CD1c-positive myeloid dendritic cell (primary cell): ENCODE measurements at regions not wholly inside any gene's neighbourhood (a gene's known extent, or its start where the extent isn't known, plus 50 kb on each side); places are given as distances from the start of the nearest gene placed in this dataset.
"Not testable (repeated sequence)": the region's sequence is repeated elsewhere in the genome, so short reads cannot be mapped to it uniquely, and the experiment has no call there.

Source experiments
- DNase-seq: peaks from one replicate; pipeline ENCODE4 v3.0.0-alpha.2; 2016; ENCODE audit errors: extremely low spot score

DNA sequence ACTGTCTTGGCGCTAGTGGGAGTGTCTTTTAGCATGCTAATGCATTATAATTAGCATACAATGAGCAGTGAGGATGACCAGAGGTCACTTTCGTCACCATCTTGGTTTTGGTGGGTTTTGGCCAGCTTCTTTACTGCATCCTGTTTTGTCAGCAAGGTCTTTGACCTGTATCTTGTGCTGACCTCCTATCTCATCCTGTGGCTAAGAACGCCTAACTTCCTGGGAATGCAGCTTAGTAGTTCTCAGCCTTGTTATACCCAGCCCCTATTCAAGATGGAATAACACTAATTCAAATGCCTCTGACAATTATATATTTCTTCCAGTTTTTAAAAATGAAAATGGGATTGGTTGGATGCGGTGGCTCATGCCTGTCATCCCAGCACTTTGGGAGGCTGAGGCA lies 92.0 kb upstream of the TMTC4 start:
- not testable (repeated sequence) for DNase-seq

DNA sequence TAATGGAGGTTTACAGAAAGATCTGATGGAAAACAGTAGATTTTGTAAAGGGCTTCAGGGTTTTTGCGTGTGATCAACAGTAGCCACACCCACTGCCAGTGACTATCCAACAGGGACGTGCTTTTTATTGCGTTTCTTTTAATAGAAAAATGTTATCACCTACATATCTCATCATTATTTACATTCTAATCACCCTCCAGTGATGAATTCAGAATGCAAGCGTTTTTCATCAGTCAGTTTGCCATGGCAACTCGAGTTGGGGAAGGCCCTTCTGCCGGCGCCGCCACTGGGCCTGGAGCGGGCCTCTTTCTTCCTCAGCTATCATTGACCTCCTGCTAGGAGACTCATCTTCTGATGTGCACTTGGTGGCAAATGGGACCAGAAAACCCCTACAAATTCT lies 90.3 kb upstream of the TMTC4 start:
- DNase-seq: no peak

DNA sequence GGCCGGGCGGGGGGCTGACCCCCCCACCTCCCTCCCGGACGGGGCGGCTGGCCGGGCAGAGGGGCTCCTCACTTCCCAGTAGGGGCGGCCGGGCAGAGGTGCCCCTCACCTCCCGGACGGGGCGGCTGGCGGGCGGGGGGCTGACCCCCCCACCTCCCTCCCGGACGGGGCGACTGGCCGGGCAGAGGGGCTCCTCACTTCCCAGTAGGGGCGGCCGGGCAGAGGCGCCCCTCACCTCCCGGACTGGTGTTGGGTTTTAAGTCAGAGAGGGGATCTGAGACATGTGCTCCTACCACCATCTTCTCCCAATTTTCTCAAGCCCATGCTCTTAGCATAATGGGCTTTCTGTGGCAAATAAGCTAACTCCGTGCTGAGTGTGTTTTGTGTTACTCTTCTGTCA lies 87.5 kb upstream of the TMTC4 start:
- not testable (repeated sequence) for DNase-seq

DNA sequence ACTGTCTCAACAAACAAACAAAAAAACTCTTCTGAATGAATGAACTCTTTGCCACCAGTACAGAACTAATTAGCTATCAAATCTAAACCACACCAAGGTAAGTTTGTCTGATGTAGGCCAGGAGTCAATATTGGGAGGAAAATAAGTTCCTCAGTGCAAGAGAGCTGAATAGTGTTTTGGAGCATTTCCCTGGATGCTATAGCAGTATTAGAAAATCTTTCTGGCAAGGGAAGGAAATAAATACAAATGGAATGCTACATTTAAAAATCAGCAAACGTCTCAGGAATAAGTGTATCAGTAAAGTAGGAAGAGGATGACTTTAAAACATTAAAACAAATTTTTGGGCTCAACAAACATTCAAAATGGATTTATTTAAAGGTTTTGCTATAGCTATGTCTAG lies 81.3 kb upstream of the TMTC4 start:
- DNase-seq: no peak

DNA sequence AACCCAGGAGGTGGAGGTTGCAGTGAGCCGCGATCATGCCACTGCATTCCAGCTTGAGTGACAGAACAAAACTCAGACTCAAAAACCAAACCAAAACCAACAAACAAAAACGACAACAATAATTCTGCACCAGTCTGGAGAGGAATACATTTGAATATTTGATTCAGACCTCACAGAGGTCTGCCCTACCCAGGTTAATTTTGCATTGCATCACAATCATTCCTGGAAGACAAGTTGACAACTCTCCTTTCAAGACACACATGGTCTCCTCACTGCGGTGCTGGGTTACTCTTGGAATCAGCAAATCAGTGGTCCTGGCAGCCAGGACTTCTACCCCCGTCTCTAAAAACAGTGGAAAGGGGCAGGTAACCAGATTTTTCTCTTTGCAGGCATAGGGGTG lies 79.9 kb upstream of the TMTC4 start:
- no peak for DNase-seq

DNA sequence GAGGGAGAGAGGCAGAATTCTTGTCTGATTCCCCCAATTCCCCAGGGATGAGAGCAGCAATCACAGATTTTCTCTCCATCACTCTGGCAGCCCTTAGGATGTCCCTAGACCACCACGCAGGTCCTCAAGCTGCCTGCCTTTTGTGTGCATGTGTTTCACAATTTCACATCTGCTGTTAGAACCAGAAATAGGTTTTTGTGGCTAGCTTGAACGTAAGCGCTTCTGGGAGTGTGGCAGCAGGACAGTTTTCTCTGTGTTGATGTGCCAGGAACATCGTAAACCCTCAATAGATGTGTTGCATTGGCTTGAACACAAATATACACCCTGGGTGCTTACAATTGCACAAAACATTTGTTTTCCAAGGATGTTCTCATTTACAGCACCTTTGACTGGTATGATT lies 78.8 kb upstream of the TMTC4 start:
- DNase-seq: no peak

DNA sequence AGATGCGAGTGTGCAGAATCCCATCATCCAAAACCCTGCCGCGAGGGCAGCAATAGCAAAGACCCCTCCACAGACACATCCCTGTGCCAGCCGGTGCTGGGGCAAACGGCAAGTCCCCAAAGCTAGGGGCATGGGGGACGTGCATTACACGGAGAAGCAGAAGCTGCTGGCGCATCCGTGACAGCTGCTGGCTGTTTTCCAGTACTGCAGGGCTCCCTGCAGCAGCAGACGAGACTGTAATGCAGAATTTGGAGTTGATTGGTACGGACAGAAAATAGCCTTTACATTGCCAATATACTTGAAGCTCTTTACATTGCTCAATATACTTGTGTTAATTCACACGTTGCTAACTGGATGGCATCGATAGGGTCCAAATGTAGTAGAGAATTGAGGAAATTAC lies 77.2 kb upstream of the TMTC4 start:
- DNase-seq: no peak

DNA sequence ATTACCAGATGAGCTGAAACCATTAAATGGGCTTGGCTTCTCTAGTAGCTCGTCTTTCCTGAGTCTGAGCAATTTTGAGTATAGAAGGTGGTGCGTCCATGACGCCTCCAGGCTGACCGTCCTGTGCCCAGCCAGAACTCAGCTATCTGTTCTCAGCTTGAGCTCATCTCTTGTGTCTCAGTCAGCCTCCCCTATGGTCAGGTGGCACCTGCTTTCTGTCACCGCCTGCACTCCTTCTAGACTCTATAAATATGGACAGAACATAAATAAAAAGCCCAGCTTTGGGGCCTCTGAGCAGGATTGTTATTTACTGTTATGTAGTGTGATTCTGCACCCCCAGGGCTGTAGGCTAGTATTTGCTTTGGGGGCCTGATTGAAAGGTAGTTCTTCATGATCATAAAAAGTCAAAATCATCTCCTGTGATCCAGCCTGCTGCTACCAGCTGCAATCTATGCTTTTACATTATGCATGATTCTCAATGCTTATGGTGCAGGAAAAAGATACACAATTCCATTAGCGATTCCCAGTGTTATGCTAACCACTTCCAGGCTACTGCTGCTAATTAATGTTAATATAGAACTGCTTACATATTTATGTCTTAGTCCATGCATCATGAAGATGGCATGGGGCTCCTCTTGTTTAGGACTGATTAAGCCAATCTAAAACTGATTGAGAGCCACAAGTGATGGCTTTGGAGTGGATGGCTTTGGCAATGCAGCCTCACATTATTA lies 72.5 kb upstream of the TMTC4 start:
- DNase-seq: no peak

DNA sequence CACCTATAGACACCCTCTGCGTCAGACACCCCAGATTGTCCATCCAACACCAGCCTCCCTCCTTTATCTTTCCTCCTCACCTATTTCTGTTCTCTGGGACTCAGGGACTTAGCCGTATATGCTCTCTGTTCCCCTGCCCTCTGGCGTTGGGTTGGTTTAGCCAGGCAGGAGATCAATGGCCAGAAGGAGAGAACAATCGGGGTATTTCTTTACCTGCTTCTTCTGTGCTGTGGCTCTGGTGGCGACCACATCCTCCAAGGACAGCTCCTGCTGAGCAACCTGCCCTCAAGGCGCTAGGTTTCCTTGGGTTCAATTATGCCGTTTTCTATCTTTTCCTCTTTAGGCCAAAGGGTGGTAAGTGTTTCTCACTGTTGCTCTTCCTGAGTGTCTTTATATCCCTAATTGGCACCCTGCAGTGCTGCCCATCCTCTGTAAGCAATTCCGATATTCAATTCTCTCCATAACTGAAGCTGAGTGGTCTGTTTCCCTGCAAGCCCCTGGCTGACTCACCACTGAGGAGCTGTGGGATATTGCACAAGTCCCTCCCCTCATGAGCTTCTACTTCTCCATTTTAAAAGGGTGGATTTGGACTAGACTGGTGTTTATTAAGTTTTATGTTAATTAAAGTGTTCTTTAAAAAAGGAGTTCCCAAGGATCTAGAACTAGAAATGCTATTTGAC lies 63.7 kb upstream of the TMTC4 start:
- DNase-seq: no peak

DNA sequence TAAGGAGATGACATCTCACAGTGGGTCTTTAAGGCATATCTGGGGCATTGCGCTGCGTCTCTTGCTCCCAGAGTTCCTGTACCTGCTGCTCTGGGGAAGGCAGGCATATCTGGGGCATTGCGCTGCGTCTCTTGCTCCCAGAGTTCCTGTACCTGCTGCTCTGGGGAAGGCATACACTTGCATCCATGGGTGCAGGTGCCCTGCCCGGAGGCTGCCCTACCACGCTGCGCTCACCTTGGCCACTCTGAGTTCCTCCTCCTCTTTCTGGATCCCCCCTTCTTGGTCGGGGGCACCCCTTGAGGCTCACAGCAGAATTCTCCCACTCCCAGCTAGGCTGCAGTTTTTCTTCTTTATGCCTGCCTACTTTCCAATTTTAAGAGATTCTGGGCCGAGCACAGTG lies 60.9 kb upstream of the TMTC4 start:
- DNase-seq: no peak

DNA sequence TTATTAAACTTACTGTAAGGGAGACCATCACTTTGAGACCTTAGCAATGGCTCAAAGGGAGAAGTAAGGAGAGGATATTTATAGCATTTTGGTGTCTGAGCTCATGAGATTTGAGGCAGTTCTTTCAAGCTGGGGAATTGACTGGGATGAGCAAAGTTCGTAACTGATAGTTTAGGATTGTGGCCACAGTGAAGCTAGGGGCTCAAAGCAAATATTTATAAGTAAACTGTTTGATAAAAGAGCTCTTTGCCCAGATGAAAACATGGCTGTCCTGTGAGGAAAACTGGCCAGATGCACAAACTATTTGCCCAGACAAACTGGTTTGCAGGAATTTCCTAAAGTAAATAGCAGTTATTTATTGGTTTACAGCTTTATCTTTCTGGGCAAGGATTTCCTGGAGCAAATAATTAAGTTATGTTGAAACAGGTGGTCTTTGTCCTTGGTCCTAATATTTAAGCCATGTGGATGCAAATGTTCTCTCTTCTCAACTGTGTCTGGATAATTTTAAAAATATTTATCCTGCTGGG lies 59.7 kb upstream of the TMTC4 start:
- DNase-seq: no peak

DNA sequence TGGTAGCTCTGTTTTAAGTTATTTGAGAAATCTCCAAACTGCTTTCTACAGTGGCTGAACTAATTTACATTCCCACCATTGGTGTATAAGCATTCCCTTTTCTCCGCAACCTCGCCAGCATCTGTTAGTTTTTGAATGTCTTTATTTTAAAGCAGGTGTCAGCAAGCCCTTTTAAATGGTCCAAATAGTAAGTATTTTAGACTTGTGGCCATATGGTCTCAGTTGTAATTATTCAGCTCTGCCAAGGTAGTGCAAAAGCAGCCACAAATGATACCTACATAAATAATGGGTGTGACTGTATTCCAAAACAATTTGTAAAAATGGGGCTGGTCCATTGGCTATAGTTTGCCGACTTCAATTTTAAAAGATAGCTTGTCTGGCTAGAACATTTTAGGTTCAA lies 58.7 kb upstream of the TMTC4 start:
- no peak for DNase-seq

DNA sequence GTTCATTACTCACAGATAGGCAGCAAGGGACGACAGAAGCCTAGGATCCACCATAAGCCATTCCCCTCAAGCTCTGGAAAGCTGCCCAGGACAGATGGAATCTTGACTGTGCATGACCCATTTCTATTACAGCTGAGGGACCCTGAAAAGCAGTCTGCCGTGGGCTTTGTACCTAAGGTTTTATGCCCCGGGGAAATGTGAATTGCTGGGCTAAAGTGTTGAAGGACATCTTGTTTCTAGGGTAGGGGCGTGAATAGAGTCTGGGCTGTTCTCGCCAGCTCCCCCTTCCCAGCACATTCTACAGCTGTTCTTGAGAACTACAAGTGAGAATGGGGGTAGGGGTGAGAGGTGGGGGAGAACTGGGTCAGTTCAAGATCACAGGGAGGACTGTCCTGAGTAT lies 53.6 kb upstream of the TMTC4 start:
- no peak for DNase-seq

DNA sequence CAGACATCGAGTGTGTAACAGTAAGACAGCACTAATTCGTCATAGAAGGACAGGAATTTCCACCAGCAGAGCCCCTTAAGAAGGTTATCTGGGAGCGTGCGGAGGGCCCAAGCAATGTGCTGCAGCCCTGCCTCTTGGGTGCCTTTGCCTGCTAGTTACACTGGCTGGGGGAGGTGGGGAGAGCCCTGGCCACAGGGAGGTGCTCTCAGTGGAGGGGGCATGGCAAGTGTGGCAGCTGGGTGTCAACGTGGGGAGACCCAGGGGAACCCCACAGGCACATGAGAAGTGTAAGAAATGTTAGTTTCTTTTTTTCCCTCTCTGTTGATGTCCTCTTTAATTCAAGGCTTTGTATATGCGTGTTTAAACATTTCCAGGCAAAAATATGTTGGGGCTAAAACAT lies 50.9 kb upstream of the TMTC4 start:
- no peak for DNase-seq

DNA sequence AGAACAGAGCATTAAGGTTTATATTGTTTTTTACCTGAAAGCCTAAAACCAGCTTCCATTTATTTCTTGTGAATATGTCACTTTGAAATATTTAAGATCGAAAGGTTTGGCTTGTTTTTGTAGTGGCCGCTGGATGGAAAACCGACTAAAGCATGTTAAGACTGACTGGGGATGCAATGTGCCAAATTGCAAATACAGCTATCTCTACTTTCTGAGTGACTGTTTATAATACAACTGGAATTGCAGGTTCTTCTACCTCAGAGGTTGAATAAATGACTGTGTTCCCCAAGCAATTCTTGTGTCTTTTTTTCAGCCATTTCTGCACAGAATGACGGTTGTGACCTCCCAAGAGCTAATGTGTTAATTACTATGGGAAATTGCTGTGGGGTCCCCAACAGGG lies 50.0 kb upstream of the TMTC4 start:
- DNase-seq: no peak
